GM12892 (cell line): ENCODE measurements at regions not wholly inside any gene's neighbourhood (a gene's known extent, or its start where the extent isn't known, plus 50 kb on each side); places are given as distances from the start of the nearest gene placed in this dataset.

ENCODE experiments used
- POLR2A ChIP-seq: IDR thresholded peaks from 2 replicates; pipeline ENCODE4 v1.6.1; 2011; ENCODE audit warnings: low read depth, low read length, control low read depth
- POLR2AphosphoS5 ChIP-seq: IDR thresholded peaks from 2 replicates; pipeline ENCODE4 v1.6.1; 2011; ENCODE audit warnings: low read depth, low read length, control low read depth

DNA sequence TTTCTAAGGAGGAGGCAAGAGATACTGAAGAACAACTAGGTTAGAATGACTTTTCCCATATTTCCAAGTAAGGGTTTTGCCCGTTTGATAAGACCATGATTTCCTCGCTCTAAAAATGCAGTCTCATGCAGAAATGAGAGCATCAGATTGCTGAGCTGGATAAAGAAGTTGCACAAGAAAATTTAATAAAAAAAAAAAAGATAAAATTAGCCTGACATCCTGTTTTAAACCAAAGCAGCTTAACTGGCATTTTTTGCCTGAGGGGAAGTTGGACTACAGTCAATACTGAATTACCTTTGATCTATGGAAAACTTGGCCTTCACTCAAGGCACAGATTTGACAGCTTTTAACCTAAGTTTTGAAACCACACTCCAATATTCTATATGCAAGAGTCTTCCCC is 208.4 kb downstream of the GASK1B start:
- no peak for TF ChIP-seq POLR2A
- no peak for TF ChIP-seq POLR2AphosphoS5
